ENCODE measurements at regions not wholly inside any gene's neighbourhood (a gene's known extent, or its start where the extent isn't known, plus 50 kb on each side); places are given as distances from the start of the nearest gene placed in this dataset.

GRCh38 chr2:181780047-181780651 is 99.8 kb upstream of the NEUROD1 start:
- TF ChIP-seq EZH2 (IDR thresholded peaks at IDR 0.05; ENCODE audit: insufficient read depth, poor library complexity, severe bottlenecking) (no peak), EZH2phosphoT487 (IDR thresholded peaks at IDR 0.05; ENCODE audit: insufficient read depth, low read depth) (no peak)
- in situ Hi-C loops (cut with MboI): no loop called here
- H2AFZ ChIP-seq: no peak overlapping the region
- peaks cover 17% of the 10 kb centered on the region for H3K4me1 ChIP-seq (ENCODE audit: insufficient read depth)
- WGBS, 2 experiments (ENCODE audit: low coverage in 1 of 2, low lambda C conversion rate in 2 of 2, missing lambda C conversion rate in 2 of 2): 91 to 100% methylated on average over 1 of the region's 1 CpG
- H3F3A ChIP-seq (ENCODE audit: insufficient read depth): peaks cover 11% of the 10 kb centered on the region; the same call in 1 of the 2 replicates
- no peaks in the 10 kb centered on the region for H3K9me3 ChIP-seq (ENCODE audit: low read depth)
- no peaks in the 10 kb centered on the region for H3K36me3 ChIP-seq (ENCODE audit: low read depth)
- H3K9me2 ChIP-seq (ENCODE audit: insufficient read depth): no peaks in the 10 kb centered on the region
- no peak overlapping the region for H3K27ac ChIP-seq
- H3K9ac ChIP-seq: no peak overlapping the region
- no peaks in the 10 kb centered on the region for H3K79me2 ChIP-seq (ENCODE audit: insufficient read depth)
- no peak for DNase-seq
- H4K20me1 ChIP-seq (ENCODE audit: insufficient read depth): no peaks in the 10 kb centered on the region
- H3K4me3 ChIP-seq: no peak overlapping the region
- H3K27me3 ChIP-seq (replicated peaks; ENCODE audit: insufficient read depth): no peaks in the 10 kb centered on the region
- no peak overlapping the region for H3K4me2 ChIP-seq (ENCODE audit: unreplicated experiment)

DNA sequence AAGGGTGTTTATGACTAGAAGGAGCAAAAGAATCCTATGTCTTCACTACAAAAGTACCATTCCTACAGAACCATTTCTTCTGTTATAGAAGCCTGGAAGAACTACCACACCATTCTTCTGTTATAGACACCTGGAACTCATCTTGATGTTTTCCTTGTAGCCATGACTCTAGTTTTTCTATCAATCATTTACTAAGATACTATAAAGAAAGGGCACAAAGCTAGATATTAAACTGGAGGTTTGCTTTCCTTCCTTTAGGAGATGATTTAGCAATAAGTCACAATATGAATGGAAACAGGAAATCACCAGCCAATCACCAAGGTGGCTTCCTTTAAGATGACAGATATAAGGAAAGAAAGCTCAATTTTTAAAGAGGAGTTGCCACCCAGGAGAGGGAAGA is 100.3 kb upstream of the NEUROD1 start:
- no peak overlapping the region for H3K4me3 ChIP-seq
- H4K20me1 ChIP-seq (ENCODE audit: insufficient read depth): no peaks in the 10 kb centered on the region
- peaks cover 22% of the 10 kb centered on the region for H3K4me1 ChIP-seq (ENCODE audit: insufficient read depth)
- H3K27me3 ChIP-seq (replicated peaks; ENCODE audit: insufficient read depth): no peaks in the 10 kb centered on the region
- H3K9me2 ChIP-seq (ENCODE audit: insufficient read depth): no peaks in the 10 kb centered on the region
- peaks cover 16% of the 10 kb centered on the region for H3F3A ChIP-seq (ENCODE audit: insufficient read depth)
- H2AFZ ChIP-seq: no peak overlapping the region
- TF ChIP-seq EZH2 (IDR thresholded peaks at IDR 0.05; ENCODE audit: insufficient read depth, poor library complexity, severe bottlenecking) (no peak), EZH2phosphoT487 (IDR thresholded peaks at IDR 0.05; ENCODE audit: insufficient read depth, low read depth) (no peak)
- no peak overlapping the region for H3K27ac ChIP-seq
- H3K4me2 ChIP-seq (ENCODE audit: unreplicated experiment): no peak overlapping the region
- no peak for DNase-seq
- H3K9ac ChIP-seq: no peak overlapping the region
- in situ Hi-C loops (cut with MboI): no loop called here
- no peaks in the 10 kb centered on the region for H3K79me2 ChIP-seq (ENCODE audit: insufficient read depth)
- no peaks in the 10 kb centered on the region for H3K36me3 ChIP-seq (ENCODE audit: low read depth)
- no peaks in the 10 kb centered on the region for H3K9me3 ChIP-seq (ENCODE audit: low read depth)

DNA sequence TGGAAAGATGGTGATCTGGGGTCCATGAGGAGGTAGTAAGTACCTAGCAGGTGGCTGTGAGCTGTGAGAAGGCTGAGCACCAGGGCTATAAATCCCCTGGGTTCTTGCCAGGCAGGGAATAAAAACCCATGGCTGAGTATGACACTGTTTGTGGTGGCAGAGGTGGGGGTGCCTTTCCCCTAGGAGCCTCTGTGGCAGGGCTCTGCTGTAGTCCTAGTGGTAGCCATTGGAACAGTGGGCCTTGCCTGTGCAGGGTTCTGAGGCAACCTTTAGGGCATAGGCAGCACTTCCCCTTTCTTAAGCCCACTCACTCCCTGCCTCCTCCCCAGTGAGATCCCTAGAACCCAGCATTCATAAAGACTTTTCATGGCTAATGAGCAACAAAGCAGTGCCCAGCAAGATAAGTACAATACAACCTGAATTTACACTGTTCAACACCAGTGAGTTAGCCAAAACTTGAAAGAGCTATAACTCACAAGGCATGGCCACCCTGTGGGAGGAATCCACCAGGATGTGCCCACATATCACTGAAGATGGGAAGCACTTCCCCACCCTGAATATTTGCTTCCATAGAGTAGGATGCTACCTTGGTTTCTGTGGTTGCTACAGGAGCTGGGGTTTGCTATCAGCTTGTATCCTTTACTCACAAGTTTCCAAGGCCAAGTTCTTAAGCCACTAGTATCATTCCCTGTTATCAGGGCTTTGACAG is 100.9 kb upstream of the NEUROD1 start:
- Histone ChIP-seq H3K9ac (no peak overlapping the region), H3K4me1 (ENCODE audit: insufficient read depth) (peaks cover 27% of the 10 kb centered on the region), H3K79me2 (ENCODE audit: insufficient read depth) (no peaks in the 10 kb centered on the region), H3K9me3 (ENCODE audit: low read depth) (no peaks in the 10 kb centered on the region), H3K4me3 (no peak overlapping the region), H3F3A (ENCODE audit: insufficient read depth) (peaks cover 21% of the 10 kb centered on the region), H3K27ac (no peak overlapping the region), H3K9me2 (ENCODE audit: insufficient read depth) (no peaks in the 10 kb centered on the region), H4K20me1 (ENCODE audit: insufficient read depth) (no peaks in the 10 kb centered on the region), H3K27me3 (replicated peaks; ENCODE audit: insufficient read depth) (no peaks in the 10 kb centered on the region), H2AFZ (no peak overlapping the region), H3K36me3 (ENCODE audit: low read depth) (no peaks in the 10 kb centered on the region), H3K4me2 (ENCODE audit: unreplicated experiment) (no peak overlapping the region)
- in situ Hi-C loops (cut with MboI): no loop called here
- DNase-seq: no peak
- TF ChIP-seq EZH2 (IDR thresholded peaks at IDR 0.05; ENCODE audit: insufficient read depth, poor library complexity, severe bottlenecking) (no peak), EZH2phosphoT487 (IDR thresholded peaks at IDR 0.05; ENCODE audit: insufficient read depth, low read depth) (no peak)

- no peaks in the 10 kb centered on the region for H3K9me3 ChIP-seq (ENCODE audit: low read depth)
- no peak overlapping the region for H3K27ac ChIP-seq
- DNase-seq: no peak
- in situ Hi-C loops (cut with MboI): no loop called here
- H3K27me3 ChIP-seq (replicated peaks; ENCODE audit: insufficient read depth): no peaks in the 10 kb centered on the region
- peaks cover 29% of the 10 kb centered on the region for H3K4me1 ChIP-seq (ENCODE audit: insufficient read depth)
- H3K79me2 ChIP-seq (ENCODE audit: insufficient read depth): no peaks in the 10 kb centered on the region
- no peaks in the 10 kb centered on the region for H4K20me1 ChIP-seq (ENCODE audit: insufficient read depth)
- H3K9me2 ChIP-seq (ENCODE audit: insufficient read depth): no peaks in the 10 kb centered on the region
- no peak overlapping the region for H2AFZ ChIP-seq
- peaks cover 21% of the 10 kb centered on the region for H3F3A ChIP-seq (ENCODE audit: insufficient read depth)
- no peak overlapping the region for H3K4me2 ChIP-seq (ENCODE audit: unreplicated experiment)
- no peaks in the 10 kb centered on the region for H3K36me3 ChIP-seq (ENCODE audit: low read depth)
- H3K9ac ChIP-seq: no peak overlapping the region
- no peak for TF ChIP-seq EZH2phosphoT487 (IDR thresholded peaks at IDR 0.05; ENCODE audit: insufficient read depth, low read depth)
- TF ChIP-seq EZH2 (IDR thresholded peaks at IDR 0.05; ENCODE audit: insufficient read depth, poor library complexity, severe bottlenecking): no peak
- H3K4me3 ChIP-seq: no peak overlapping the region
Observed at GRCh38 chr2:181782660-181783059, 102.3 kb upstream of the NEUROD1 start.

Measured in GM23248 (cell line).